ENCODE measurements at regions not wholly inside any gene's neighbourhood (a gene's known extent, or its start where the extent isn't known, plus 50 kb on each side); places are given as distances from the start of the nearest gene placed in this dataset.

DNA sequence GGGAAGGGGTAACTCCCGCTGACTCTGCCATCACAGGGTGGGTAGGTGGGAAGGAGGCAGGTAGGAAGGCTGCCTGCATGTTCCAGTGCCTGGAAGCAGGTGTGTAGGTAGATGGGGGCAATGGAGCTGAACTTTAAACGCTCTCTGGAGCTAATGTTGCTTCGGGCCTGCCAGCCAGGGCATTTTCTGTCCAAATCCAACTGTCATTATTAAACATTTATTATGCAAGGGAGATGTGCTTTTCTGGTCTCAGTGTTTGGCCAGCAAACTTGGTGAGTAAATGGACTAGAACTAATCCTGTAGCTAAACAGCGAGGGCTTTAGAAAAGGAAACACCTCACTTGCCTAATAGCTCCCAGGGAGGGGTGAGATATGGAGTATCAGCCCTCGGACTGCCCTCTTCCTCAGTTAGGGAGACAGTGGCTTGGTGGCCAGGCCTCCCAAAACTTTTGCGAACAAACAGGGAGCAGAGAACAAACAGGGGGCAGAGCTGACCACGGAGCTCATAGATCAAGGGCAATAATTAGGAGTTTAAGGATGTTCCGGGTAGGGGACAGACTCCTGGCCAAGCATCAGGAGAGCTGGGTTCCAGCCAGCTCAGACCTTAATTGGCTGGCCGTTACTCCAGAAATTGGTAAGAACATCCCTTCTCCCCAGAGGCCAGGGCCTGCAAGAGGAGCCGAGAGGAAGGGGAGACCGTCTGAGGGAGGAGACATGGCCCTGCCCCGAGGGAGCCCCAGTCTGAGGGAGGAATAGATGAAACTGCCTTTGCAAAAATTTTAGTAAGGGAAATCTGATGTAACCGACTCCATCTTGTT, 131.1 kb downstream of the VEGFA start:
- intact Hi-C loops (cut with micrococcal nuclease), result no loop called here
- no peak overlapping the region for H3K4me3 ChIP-seq (replicated peaks in 1 of 2; ENCODE audit: low read depth in 1 of 2, low read length in 2 of 2)
- ChIA-PET RAD21 (ENCODE audit: low non-redundant PET in 1 of 2, low total read pairs in 2 of 2, uncharacterized antibody in 2 of 2, unreplicated experiment in 2 of 2) (no interaction called here), POLR2A (interaction anchor here (0.9 kb wide), 1 partner anchor 12 kb away, joined by 3 read pairs; no protein-coding TSS in a partner anchor), CTCF (no interaction called here)
- no peak overlapping the region for H3K9ac ChIP-seq (ENCODE audit: low read length)
- DNase-seq (ENCODE audit: low read depth, low spot score) (no peak), ATAC-seq (no peak)
- H3K4me1 ChIP-seq (ENCODE audit: control insufficient read depth in 1 of 2, insufficient read depth in 2 of 2, low read length in 2 of 2), result no peaks in the 10 kb centered on the region
- no peaks in the 10 kb centered on the region for H3K36me3 ChIP-seq (ENCODE audit: control insufficient read depth in 1 of 2, insufficient read depth in 2 of 2, low read length in 2 of 2)
- H3K4me2 ChIP-seq (ENCODE audit: low read length), result no peak overlapping the region
- H3K9me2 ChIP-seq (ENCODE audit: insufficient read depth), result no peaks in the 10 kb centered on the region
- TF ChIP-seq SIN3A (IDR thresholded peaks at IDR 0.05; ENCODE audit: low read depth) (no peak), POLR2AphosphoS5 (IDR thresholded peaks at IDR 0.05; ENCODE audit: low read depth, low read length) (no peak), ZNF274 (IDR thresholded peaks at IDR 0.05; ENCODE audit: low read depth, low read length) (no peak)
- TF ChIP-seq, protein P1, sequence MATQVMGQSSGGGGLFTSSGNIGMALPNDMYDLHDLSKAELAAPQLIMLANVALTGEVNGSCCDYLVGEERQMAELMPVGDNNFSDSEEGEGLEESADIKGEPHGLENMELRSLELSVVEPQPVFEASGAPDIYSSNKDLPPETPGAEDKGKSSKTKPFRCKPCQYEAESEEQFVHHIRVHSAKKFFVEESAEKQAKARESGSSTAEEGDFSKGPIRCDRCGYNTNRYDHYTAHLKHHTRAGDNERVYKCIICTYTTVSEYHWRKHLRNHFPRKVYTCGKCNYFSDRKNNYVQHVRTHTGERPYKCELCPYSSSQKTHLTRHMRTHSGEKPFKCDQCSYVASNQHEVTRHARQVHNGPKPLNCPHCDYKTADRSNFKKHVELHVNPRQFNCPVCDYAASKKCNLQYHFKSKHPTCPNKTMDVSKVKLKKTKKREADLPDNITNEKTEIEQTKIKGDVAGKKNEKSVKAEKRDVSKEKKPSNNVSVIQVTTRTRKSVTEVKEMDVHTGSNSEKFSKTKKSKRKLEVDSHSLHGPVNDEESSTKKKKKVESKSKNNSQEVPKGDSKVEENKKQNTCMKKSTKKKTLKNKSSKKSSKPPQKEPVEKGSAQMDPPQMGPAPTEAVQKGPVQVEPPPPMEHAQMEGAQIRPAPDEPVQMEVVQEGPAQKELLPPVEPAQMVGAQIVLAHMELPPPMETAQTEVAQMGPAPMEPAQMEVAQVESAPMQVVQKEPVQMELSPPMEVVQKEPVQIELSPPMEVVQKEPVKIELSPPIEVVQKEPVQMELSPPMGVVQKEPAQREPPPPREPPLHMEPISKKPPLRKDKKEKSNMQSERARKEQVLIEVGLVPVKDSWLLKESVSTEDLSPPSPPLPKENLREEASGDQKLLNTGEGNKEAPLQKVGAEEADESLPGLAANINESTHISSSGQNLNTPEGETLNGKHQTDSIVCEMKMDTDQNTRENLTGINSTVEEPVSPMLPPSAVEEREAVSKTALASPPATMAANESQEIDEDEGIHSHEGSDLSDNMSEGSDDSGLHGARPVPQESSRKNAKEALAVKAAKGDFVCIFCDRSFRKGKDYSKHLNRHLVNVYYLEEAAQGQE (IDR thresholded peaks at IDR 0.05; ENCODE audit: low read depth), result no peak
- H4K20me1 ChIP-seq (ENCODE audit: insufficient read depth), result no peaks in the 10 kb centered on the region
- no TSS peak for BruUV-seq (replicated peaks)
- H3K27me3 ChIP-seq (ENCODE audit: insufficient read depth, low read length), result no peaks in the 10 kb centered on the region
- H3K27ac ChIP-seq (ENCODE audit: low read depth, low read length), result no peak overlapping the region
- no peak overlapping the region for H2AFZ ChIP-seq (ENCODE audit: low read depth, low read length, poor library complexity, severe bottlenecking)
- no peaks in the 10 kb centered on the region for H3K79me2 ChIP-seq (ENCODE audit: insufficient read depth, low read length)
- no peaks in the 10 kb centered on the region for H3K9me3 ChIP-seq (ENCODE audit: control insufficient read depth in 1 of 2, insufficient read depth in 1 of 2, low read depth in 1 of 2, low read length in 2 of 2)

DNA sequence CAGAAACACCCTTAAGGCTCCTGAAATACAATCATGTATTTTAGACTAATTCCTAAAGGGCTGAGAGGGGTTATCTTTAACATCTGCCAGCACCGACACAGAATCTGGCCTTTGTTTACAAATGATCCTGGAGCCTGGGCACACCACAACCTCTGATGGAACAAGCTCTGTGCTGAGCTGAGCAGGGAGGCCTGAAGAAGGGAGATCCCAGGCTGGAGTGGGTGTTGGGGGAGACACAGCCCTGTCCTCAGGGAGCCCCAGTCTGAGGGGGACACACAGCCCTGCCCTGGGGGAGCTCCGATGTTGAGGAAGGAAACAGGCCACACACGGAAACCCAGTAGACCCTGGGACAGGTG, 130.5 kb downstream of the VEGFA start:
- H3K9ac ChIP-seq (ENCODE audit: low read length), result no peak overlapping the region
- no peaks in the 10 kb centered on the region for H3K36me3 ChIP-seq (ENCODE audit: control insufficient read depth in 1 of 2, insufficient read depth in 2 of 2, low read length in 2 of 2)
- no peak overlapping the region for H3K4me3 ChIP-seq (replicated peaks in 1 of 2; ENCODE audit: low read depth in 1 of 2, low read length in 2 of 2)
- no peak overlapping the region for H3K27ac ChIP-seq (ENCODE audit: low read depth, low read length)
- no peaks in the 10 kb centered on the region for H3K27me3 ChIP-seq (ENCODE audit: insufficient read depth, low read length)
- intact Hi-C loops (cut with micrococcal nuclease), result no loop called here
- H3K9me2 ChIP-seq (ENCODE audit: insufficient read depth), result no peaks in the 10 kb centered on the region
- no TSS peak for BruUV-seq (replicated peaks)
- no peaks in the 10 kb centered on the region for H3K4me1 ChIP-seq (ENCODE audit: control insufficient read depth in 1 of 2, insufficient read depth in 2 of 2, low read length in 2 of 2)
- no peak overlapping the region for H2AFZ ChIP-seq (ENCODE audit: low read depth, low read length, poor library complexity, severe bottlenecking)
- H4K20me1 ChIP-seq (ENCODE audit: insufficient read depth), result no peaks in the 10 kb centered on the region
- ChIA-PET CTCF (no interaction called here), POLR2A (interaction anchor here (0.9 kb wide), 1 partner anchor 13 kb away, joined by 3 read pairs; no protein-coding TSS in a partner anchor), RAD21 (ENCODE audit: low non-redundant PET in 1 of 2, low total read pairs in 2 of 2, uncharacterized antibody in 2 of 2, unreplicated experiment in 2 of 2) (no interaction called here)
- TF ChIP-seq, protein P2, sequence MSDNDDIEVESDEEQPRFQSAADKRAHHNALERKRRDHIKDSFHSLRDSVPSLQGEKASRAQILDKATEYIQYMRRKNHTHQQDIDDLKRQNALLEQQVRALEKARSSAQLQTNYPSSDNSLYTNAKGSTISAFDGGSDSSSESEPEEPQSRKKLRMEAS (IDR thresholded peaks at IDR 0.05), result no peak
- no peak for TF ChIP-seq JUND (IDR thresholded peaks at IDR 0.05)
- TF ChIP-seq, protein P3, sequence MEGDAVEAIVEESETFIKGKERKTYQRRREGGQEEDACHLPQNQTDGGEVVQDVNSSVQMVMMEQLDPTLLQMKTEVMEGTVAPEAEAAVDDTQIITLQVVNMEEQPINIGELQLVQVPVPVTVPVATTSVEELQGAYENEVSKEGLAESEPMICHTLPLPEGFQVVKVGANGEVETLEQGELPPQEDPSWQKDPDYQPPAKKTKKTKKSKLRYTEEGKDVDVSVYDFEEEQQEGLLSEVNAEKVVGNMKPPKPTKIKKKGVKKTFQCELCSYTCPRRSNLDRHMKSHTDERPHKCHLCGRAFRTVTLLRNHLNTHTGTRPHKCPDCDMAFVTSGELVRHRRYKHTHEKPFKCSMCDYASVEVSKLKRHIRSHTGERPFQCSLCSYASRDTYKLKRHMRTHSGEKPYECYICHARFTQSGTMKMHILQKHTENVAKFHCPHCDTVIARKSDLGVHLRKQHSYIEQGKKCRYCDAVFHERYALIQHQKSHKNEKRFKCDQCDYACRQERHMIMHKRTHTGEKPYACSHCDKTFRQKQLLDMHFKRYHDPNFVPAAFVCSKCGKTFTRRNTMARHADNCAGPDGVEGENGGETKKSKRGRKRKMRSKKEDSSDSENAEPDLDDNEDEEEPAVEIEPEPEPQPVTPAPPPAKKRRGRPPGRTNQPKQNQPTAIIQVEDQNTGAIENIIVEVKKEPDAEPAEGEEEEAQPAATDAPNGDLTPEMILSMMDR (IDR thresholded peaks at IDR 0.05 in 2 of 3, conservative IDR thresholded peaks at IDR 0.05 in 1 of 3; ENCODE audit: borderline replicate concordance in 1 of 3, insufficient read depth in 1 of 3, low read depth in 2 of 3, low read length in 2 of 3), result no peak
- no peak for TF ChIP-seq ELF1 (IDR thresholded peaks at IDR 0.05; ENCODE audit: borderline replicate concordance, low read depth)
- no peak for TF ChIP-seq SIN3A (IDR thresholded peaks at IDR 0.05; ENCODE audit: low read depth)
- TF ChIP-seq, protein P4, sequence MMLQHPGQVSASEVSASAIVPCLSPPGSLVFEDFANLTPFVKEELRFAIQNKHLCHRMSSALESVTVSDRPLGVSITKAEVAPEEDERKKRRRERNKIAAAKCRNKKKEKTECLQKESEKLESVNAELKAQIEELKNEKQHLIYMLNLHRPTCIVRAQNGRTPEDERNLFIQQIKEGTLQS (IDR thresholded peaks at IDR 0.05), result no peak
- TF ChIP-seq CBX3 (IDR thresholded peaks at IDR 0.05; ENCODE audit: low read depth), result no peak
- TF ChIP-seq EGR1 (IDR thresholded peaks at IDR 0.05; ENCODE audit: low read depth), result no peak
- TF ChIP-seq SRF (IDR thresholded peaks at IDR 0.05; ENCODE audit: low read depth), result no peak
- no peak for TF ChIP-seq TCF7L2 (IDR thresholded peaks at IDR 0.05; ENCODE audit: borderline replicate concordance, extremely low read depth, insufficient read depth, insufficient read length)
- no peak for TF ChIP-seq EZH2phosphoT487 (IDR thresholded peaks at IDR 0.05; ENCODE audit: borderline replicate concordance)
- no peaks in the 10 kb centered on the region for H3K79me2 ChIP-seq (ENCODE audit: insufficient read depth, low read length)
- no peak for ATAC-seq
- H3K4me2 ChIP-seq (ENCODE audit: low read length), result no peak overlapping the region
- H3K9me3 ChIP-seq (ENCODE audit: control insufficient read depth in 1 of 2, insufficient read depth in 1 of 2, low read depth in 1 of 2, low read length in 2 of 2), result no peaks in the 10 kb centered on the region
- DNase-seq (ENCODE audit: low read depth, low spot score), result no peak

Measured in HCT116 (cell line).